Ishikawa (cell line): ENCODE measurements at regions not wholly inside any gene's neighbourhood (a gene's known extent, or its start where the extent isn't known, plus 50 kb on each side); places are given as distances from the start of the nearest gene placed in this dataset.

Source experiments
- CEBPB ChIP-seq: IDR thresholded peaks from 2 replicates; pipeline ENCODE4 v1.6.1; 2012
- RAD21 ChIP-seq: IDR thresholded peaks from 2 replicates; pipeline ENCODE4 v1.6.1; 2012; ENCODE audit warnings: low read depth
- TAF1 ChIP-seq: IDR thresholded peaks from 2 replicates; pipeline ENCODE4 v1.6.1; 2012; ENCODE audit warnings: low read depth, mild to moderate bottlenecking
- TCF12 ChIP-seq: IDR thresholded peaks from 2 replicates; pipeline ENCODE4 v1.6.1; 2012; ENCODE audit warnings: low read depth
- YY1 ChIP-seq: IDR thresholded peaks from 2 replicates; pipeline ENCODE4 v1.6.1; 2012; ENCODE audit warnings: low read depth
- ZBTB7A ChIP-seq: IDR thresholded peaks from 2 replicates; pipeline ENCODE4 v1.6.1; 2012; ENCODE audit warnings: low read depth
- TF ChIP-seq, protein P1 (sequence below): IDR thresholded peaks from 2 replicates; pipeline ENCODE4 v1.6.1; 2012; ENCODE audit warnings: low read depth, mild to moderate bottlenecking
- TF ChIP-seq, protein P2 (sequence below): IDR thresholded peaks from 2 replicates; pipeline ENCODE4 v1.6.1; 2012

DNA sequence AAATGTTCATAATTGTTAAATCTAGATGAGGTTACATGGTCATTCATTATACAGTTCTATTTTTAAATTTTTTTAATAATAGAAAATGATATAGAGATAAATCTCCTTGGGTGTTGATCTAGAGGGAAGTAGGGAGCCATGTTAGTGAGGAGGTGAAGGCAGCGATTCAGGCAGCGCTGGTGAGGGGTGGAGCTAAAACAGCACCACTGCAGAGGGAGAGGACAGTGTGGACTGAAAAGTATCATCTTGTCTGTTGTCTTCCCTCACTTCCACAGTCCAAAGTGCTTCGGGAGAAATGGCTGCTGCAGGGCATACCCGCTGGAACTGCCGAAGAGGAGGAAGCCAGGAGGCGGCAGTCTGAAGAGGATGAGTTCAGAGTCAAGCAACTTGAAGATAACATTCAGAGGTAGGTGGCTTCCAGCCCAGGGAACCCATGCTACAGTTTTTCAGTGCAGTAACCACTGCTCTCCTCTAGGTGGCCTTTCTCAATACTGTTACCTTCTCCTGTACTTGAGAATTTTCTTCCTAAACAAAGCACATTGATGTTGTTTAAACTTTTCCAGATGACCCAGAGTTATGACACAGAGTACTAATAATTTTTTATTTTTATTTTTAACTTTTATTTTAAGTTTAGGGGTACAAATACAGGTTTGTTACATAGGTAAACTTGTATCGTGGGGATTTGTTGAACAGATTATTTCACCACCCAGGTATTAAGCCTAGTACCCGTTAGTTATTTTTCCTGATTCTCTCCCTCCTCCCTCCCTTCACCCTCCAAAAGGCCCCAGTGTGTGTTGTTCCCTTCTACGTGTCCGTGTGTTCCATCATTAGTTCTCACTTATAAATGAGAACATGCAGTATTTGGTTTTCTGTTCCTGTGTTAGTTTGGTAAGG, 100.5 kb downstream of the PALM2AKAP2 start:
- no peak for TF ChIP-seq TCF12
- TF ChIP-seq ZBTB7A = no peak
- TF ChIP-seq, protein P1, sequence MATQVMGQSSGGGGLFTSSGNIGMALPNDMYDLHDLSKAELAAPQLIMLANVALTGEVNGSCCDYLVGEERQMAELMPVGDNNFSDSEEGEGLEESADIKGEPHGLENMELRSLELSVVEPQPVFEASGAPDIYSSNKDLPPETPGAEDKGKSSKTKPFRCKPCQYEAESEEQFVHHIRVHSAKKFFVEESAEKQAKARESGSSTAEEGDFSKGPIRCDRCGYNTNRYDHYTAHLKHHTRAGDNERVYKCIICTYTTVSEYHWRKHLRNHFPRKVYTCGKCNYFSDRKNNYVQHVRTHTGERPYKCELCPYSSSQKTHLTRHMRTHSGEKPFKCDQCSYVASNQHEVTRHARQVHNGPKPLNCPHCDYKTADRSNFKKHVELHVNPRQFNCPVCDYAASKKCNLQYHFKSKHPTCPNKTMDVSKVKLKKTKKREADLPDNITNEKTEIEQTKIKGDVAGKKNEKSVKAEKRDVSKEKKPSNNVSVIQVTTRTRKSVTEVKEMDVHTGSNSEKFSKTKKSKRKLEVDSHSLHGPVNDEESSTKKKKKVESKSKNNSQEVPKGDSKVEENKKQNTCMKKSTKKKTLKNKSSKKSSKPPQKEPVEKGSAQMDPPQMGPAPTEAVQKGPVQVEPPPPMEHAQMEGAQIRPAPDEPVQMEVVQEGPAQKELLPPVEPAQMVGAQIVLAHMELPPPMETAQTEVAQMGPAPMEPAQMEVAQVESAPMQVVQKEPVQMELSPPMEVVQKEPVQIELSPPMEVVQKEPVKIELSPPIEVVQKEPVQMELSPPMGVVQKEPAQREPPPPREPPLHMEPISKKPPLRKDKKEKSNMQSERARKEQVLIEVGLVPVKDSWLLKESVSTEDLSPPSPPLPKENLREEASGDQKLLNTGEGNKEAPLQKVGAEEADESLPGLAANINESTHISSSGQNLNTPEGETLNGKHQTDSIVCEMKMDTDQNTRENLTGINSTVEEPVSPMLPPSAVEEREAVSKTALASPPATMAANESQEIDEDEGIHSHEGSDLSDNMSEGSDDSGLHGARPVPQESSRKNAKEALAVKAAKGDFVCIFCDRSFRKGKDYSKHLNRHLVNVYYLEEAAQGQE = no peak
- peak; percentile 14; the same call in 1 of the 2 replicates for TF ChIP-seq RAD21
- no peak for TF ChIP-seq YY1
- TF ChIP-seq, protein P2, sequence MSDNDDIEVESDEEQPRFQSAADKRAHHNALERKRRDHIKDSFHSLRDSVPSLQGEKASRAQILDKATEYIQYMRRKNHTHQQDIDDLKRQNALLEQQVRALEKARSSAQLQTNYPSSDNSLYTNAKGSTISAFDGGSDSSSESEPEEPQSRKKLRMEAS = no peak
- no peak for TF ChIP-seq CEBPB
- no peak for TF ChIP-seq TAF1
